ENCODE measurements at regions not wholly inside any gene's neighbourhood (a gene's known extent, or its start where the extent isn't known, plus 50 kb on each side); places are given as distances from the start of the nearest gene placed in this dataset.
"Not testable (repeated sequence)": the region's sequence is repeated elsewhere in the genome, so short reads cannot be mapped to it uniquely, and the experiment has no call there.

DNA sequence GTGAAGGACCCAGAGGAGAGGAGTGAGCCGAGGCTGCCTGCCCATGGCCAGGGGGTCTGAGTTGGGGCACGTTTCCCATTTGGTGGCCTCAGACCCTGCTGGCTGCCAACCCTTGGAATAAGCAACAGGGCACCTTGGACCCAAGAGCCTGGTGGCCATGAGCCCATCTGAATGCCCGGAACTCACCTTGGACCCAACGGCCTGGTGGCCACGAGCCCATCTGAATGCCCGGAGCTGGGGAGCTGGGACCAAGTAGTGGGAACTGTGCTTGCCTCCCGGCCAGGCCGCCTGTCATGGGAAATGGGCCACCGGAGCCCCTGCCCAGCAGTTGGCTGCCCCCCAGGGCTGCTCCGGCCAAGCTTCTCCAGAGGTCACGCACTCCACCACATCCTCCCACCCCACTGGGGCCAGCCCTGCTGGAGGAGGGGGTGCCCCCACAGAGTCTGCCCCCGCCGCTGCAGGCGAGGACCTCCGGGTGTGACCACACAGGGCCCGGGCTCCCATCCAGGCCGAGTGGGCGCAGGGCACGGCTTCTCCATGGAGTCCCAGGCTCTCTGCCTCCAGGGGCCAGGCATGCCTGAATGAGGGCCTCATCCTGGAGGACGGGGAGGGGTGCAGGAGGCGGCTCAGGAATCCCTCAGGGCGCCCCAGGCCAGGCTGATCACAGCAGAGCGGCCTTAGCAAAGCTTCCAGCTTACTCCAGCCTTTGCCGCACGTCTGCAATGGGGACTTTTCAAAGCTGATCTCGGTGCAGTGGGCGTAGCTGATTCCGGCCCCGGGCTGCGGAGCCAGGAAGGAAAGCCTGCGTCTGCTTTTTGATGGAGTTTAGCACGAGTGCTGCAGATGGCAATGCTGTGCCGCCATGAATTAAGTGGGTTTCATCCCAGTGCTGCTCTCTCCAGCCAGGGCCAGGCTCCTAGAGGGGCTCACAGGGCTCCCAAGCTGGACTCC lies 146.3 kb downstream of the LAT start:
- peak; percentile 38 for ATAC-seq
- not testable (repeated sequence) for H3K9me3 Mint-ChIP-seq, H3K27me3 Mint-ChIP-seq, H3K27ac Mint-ChIP-seq, H3K4me3 Mint-ChIP-seq, H3K4me1 Mint-ChIP-seq
- H3K36me3 Mint-ChIP-seq: peaks cover 26% of the 10 kb centered on the region

DNA sequence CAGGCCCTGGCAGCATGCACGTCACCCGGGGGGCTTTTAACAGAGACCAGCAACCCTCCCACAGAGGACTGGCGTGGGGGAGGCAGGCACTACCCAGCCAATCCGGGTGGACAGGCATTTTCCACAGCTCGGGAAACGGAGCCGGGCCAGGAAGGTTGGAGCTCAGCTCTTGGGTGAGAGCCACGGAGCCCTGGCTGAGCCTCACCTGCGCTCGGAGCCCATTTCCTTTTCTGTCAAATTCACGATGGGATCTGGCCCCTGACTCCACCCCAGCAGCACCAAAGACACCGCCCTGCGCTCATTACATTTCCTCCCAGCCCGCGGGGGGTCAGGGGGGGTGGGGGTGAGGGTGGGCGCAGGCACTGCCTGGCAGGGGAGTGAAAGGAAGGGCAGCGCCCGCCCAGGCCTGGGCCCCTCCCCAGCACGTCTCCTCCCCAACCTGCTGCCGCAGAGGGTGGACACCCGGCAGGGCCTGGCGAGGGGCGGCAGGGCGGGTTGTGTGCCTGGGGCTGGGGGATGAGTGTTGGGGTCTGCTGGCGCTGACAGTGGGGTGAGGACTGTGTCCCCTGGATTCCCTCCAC lies 145.4 kb downstream of the LAT start:
- not testable (repeated sequence) for H3K4me1 Mint-ChIP-seq, H3K9me3 Mint-ChIP-seq, ATAC-seq, H3K27me3 Mint-ChIP-seq, H3K4me3 Mint-ChIP-seq, H3K27ac Mint-ChIP-seq
- H3K36me3 Mint-ChIP-seq: peaks cover 27% of the 10 kb centered on the region

DNA sequence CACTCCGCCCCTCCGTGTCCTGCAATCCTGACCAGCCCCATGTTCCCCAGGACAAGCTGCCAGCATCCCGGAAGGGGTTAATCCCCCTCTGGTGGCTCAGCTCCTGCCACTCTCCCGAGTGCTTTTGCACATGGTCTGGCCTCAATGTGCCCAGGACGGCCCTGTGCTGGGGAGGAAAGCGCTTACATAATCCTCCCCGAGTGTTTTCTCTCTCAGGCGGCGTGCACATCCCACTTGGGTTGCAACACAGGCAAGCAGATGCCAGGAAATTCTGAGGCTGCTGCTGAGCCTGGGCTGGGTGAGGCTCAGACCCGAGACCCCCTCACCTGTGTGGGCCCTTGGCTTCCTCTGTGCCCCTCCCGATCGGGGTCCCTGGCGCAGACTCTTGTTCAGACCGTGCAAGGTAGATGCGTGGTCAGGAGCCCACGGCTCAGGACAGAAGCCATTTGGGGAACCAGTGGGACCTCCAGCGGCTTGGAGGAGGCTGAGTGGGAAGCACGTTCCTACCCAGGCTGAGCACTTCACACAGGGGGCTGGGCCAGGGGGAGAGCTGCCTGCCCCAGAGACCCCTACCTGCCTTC lies 144.7 kb downstream of the LAT start:
- not testable (repeated sequence) for H3K4me3 Mint-ChIP-seq, H3K4me1 Mint-ChIP-seq, H3K27ac Mint-ChIP-seq, H3K9me3 Mint-ChIP-seq, H3K27me3 Mint-ChIP-seq, ATAC-seq
- H3K36me3 Mint-ChIP-seq: peaks cover 25% of the 10 kb centered on the region

DNA sequence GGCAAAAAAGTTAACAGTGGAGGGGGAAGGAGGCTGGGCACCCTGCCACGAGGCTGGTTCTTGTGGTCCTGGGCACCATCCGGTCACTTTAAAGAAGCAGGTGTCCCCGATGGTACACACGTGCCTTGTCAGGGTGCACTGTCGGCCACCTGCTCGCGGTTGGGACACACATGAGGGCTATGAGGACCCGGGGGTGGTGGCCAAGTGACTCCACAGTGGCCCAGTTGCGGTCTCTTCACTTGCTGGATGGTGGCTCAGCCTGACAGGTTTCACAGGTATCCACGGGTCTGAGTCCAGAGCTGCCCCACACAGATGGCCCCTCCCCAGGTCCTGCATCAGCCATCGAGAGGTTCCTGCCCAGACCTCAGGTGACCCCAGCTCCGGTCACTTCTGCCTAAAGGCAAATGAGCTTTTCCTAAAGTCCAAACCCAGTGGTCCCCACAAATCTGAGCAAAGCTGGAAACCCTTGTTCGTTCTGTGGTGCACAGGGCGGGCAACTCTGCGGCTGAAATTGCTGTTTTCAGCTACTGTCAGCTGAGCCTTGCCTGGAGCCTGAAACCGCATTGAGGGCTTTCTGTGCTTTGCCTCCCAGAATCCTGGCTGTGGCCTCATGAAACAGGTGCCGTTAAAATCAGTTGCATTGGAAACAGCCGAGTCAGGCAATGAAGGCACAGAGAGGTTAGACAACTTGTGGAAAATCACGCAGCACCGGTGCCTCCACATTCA lies 144.0 kb downstream of the LAT start:
- H3K27me3 Mint-ChIP-seq, ATAC-seq: not testable (repeated sequence)
- peaks cover 22% of the 10 kb centered on the region for H3K36me3 Mint-ChIP-seq

DNA sequence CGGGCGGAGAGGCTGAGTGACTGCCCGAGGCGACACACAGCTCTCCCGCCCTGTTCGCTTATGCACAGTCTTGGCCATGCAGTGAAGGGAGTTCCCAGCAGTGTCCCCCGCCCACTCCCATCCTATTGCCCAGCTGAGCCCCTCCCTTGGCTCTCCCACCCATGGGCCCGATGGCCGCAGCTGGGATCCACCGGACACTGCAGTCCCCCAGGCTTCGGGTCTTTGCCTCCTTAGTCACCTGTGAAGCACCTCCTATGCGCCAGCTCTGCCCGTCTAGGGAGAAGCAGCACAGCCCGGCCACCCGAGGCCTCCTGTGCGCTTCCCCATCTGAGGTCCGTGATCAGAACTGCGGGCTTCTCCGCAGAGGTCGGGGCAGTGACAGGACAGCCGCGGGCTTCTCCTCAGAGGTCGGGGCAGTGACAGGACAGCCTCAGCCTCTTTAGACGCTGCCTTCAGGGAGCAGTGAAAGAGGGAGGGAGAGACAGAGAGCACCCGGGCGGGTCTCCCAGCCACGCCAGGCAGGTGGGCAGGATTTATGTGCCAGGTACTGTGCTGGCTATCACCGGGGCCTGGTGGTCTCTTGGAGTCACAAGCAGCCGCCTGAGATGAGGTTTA lies 143.1 kb downstream of the LAT start:
- H3K9me3 Mint-ChIP-seq, H3K27ac Mint-ChIP-seq, ATAC-seq, H3K4me3 Mint-ChIP-seq, H3K4me1 Mint-ChIP-seq, H3K27me3 Mint-ChIP-seq: not testable (repeated sequence)
- peaks cover 22% of the 10 kb centered on the region for H3K36me3 Mint-ChIP-seq

More for the DNA sequence above, 144.0 kb downstream of the LAT start:
- not testable (repeated sequence) for H3K27ac Mint-ChIP-seq, H3K4me3 Mint-ChIP-seq, H3K4me1 Mint-ChIP-seq, H3K9me3 Mint-ChIP-seq

DNA sequence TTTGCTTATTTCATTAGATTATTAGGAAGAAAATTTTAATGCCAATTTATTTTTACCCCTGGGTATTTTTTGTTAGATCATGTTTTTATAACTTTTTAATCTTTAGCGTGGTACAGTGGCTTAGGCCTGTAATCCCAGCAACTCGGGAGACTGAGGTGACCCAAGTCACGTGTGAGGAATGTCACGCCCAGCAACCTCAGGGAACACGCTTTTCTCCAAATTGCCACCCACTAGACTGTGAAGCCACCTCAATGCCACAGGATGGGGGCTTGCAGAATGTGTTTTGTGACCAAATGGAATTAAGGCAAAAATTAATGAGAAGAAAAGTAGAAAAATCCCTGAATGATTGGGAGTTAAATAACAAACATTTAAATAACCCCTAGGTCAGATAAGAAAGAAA lies 141.8 kb downstream of the LAT start:
- no peak for ATAC-seq
- Mint-ChIP-seq H3K9me3 (no peaks in the 10 kb centered on the region), H3K36me3 (peaks cover 30% of the 10 kb centered on the region), H3K4me1 (no peaks in the 10 kb centered on the region), H3K27me3 (no peaks in the 10 kb centered on the region), H3K27ac (no peak overlapping the region), H3K4me3 (no peak overlapping the region)

DNA sequence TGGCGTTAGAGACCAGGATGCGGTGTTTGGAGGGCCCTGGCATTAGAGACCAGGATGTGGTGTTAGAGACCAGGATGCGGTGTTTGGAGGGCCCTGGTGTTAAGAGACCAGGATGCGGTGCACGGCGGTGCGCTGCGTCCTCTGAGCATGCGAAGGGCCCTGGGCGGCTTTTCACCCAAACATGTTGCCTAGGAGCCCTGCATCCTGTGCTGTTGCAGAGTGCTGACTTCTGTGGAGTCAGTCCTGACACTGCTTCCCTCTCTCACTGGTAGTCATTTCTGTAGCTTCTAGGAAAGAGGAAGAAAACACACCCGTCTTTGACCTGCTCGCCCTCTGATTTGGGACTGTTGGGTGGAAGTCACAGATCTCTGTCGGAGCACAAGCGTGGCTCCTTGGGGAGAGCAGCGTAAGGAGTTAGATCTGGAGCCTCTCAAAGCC lies 141.2 kb downstream of the LAT start:
- Mint-ChIP-seq H3K27ac (no peak overlapping the region), H3K27me3 (no peaks in the 10 kb centered on the region), H3K36me3 (peaks cover 35% of the 10 kb centered on the region), H3K9me3 (no peaks in the 10 kb centered on the region), H3K4me3 (no peak overlapping the region), H3K4me1 (no peaks in the 10 kb centered on the region)
- ATAC-seq: no peak

DNA sequence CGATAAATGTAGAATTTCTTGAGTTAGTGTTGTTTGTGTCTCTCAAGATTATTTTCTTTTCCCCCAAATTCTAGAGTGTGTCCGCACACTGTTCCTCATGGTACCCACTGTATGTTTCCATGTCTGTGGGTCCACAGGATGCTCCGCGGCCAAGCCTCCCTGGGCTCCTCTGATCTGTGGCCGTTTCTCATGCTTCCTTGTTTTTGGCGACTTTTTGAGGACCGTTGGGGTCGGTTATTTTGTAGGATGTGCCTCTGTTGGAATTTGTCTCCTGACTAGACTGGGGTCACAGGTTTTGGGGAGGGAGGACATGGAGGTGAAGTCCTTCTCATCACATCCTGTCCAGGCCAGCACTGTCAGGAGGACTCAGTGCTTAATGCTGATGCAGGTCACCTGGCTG lies 140.0 kb downstream of the LAT start:
- H3K4me1 Mint-ChIP-seq: no peaks in the 10 kb centered on the region
- no peak for ATAC-seq
- no peak overlapping the region for H3K27ac Mint-ChIP-seq
- no peak overlapping the region for H3K4me3 Mint-ChIP-seq
- H3K9me3 Mint-ChIP-seq: no peaks in the 10 kb centered on the region
- no peaks in the 10 kb centered on the region for H3K27me3 Mint-ChIP-seq
- H3K36me3 Mint-ChIP-seq: peaks cover 36% of the 10 kb centered on the region

DNA sequence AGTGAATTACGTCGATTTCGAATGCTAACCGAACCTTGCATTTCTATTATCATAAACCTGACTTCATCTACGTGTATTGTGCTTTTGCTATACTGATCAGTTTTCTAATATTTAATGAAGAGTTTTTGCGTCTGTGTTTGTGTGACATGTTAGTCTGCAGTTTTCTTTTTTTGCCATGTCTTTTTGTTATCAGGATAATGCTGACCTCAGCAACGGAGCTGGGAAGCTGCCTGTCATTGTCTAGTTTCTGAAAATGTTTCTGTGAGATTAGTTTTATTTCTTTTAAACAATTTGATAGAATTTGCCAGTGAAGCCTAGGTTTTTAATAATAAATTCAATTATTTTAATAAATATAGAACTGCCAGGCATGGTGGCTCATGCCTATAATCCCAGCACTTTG lies 139.3 kb downstream of the LAT start:
- not testable (repeated sequence) for H3K4me1 Mint-ChIP-seq, H3K27ac Mint-ChIP-seq, H3K27me3 Mint-ChIP-seq, ATAC-seq, H3K9me3 Mint-ChIP-seq, H3K4me3 Mint-ChIP-seq
- H3K36me3 Mint-ChIP-seq: peaks cover 36% of the 10 kb centered on the region

DNA sequence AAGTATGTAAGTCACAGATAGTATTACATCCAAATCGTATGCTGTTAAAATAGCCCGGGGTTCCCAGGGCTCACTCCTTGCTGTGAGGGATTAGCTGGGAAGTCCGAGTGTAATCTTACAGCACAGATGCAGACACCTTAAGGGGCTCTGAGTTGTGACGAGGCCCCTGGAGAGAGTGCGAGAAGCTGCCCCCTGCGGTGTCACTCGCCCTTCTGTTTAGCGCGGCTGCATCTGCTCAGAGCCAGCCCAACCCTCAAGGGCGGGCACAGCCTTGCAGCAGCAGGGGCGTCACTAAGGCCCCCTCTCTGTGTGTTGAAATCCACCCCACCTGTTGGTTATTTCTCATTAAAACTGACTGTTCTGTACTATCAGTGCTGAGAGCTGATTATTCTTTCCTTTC lies 135.8 kb downstream of the LAT start:
- not testable (repeated sequence) for H3K27me3 Mint-ChIP-seq, H3K9me3 Mint-ChIP-seq, H3K4me3 Mint-ChIP-seq, ATAC-seq, H3K27ac Mint-ChIP-seq
- H3K36me3 Mint-ChIP-seq: peaks cover 51% of the 10 kb centered on the region
- peaks cover 16% of the 10 kb centered on the region for H3K4me1 Mint-ChIP-seq

DNA sequence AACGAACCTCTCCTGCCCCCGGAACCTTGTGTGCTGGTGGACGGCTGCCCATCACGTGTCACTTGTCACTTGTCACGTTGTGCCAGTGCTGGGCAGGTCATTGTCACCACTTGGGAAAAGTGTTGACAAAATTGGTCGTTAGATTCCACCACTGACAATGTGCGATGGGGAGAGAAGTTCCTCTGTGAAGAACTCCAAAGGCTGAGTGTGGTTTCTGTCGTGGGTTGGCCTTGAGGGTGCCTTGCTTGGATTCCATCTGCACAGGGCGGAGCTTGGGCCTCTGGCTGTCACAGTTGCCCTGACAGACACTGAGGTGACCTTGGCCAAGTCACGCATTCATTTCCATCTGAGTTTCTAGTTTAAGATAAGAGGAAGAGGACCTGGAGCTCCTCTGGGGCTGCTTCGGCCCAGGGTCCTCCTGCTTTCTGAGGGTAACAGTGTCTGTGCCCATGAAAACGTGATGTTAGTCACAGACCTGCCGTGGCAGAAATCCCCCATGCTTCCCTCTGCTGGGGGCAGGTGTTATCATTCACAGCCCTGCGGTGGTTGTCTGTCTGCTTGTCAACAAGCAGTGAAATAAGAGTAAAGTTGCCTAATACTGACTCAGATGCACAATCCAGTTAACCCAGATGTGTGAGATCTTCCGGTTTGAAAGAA lies 133.6 kb downstream of the LAT start:
- not testable (repeated sequence) for H3K9me3 Mint-ChIP-seq, H3K4me3 Mint-ChIP-seq, H3K27ac Mint-ChIP-seq, H3K27me3 Mint-ChIP-seq, ATAC-seq
- Mint-ChIP-seq H3K4me1 (peaks cover 32% of the 10 kb centered on the region), H3K36me3 (peaks cover 54% of the 10 kb centered on the region)

DNA sequence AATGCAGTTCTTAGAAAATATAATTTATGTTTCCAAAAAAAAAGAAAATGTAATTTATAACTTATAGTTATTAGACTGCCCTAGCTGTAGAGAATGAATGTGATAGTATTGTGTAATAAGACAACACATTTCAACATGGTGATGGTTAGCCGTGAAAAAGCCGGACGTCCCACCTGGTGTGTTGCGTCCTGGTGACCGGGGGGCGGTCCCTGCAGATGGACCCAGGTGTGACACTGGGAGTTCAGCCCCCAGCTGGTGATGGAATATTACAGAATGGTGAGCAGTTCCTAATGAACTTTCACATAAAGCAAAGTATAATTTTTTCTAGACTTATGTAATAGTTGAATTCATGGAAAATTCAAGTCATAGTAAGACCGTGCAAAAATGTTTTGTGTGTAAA lies 132.8 kb downstream of the LAT start:
- no peak overlapping the region for H3K4me3 Mint-ChIP-seq
- H3K36me3 Mint-ChIP-seq: peaks cover 51% of the 10 kb centered on the region

DNA sequence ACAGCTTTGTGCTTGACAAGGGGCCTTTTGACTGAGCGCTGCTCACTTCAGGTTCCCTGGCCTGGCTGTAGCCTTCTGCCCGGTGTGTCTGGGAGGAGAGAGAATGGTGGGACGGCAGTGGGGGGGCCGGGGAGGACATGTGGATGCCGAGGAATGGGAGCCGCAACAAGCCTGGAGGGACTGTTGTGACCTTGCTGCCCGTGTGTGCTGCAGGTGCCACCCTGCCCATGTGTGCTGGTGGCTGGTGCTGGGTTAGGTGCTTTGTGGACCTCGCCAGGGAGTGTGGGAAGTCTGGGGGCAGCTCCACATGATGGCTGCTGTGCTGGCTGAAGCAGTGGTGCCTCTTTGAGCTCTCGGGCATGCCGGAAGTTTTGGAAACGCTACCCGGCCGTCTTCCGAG lies 132.1 kb downstream of the LAT start:
- Mint-ChIP-seq H3K27ac (peak overlapping the region; percentile 78), H3K27me3 (no peaks in the 10 kb centered on the region), H3K9me3 (no peaks in the 10 kb centered on the region), H3K4me3 (no peak overlapping the region), H3K4me1 (peaks cover 32% of the 10 kb centered on the region), H3K36me3 (peaks cover 46% of the 10 kb centered on the region)
- ATAC-seq: no peak

More for the DNA sequence above, 132.8 kb downstream of the LAT start:
- no peak for ATAC-seq
- H3K27ac Mint-ChIP-seq: no peak overlapping the region
- H3K9me3 Mint-ChIP-seq: no peaks in the 10 kb centered on the region
- no peaks in the 10 kb centered on the region for H3K27me3 Mint-ChIP-seq
- H3K4me1 Mint-ChIP-seq: peaks cover 32% of the 10 kb centered on the region

DNA sequence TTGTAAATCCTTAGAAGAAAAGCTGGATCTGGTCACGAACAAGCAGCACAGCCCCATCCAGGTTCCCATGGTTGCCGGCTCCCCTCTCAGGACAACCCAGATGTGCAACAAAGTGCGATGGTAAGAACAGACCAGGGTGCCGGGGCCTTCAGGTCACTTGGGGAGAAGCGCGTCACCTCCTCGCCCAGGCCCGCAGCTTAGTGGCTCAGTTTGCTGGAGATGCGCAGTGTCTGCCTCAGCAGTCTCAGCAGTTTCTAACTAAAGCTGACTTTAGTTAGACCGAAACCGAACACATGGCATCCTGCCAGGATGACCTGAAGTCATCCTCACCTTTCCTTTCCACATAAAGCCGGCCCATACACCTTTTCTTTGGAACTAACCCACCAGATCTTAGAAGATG lies 131.4 kb downstream of the LAT start:
- H3K4me3 Mint-ChIP-seq, ATAC-seq, H3K9me3 Mint-ChIP-seq, H3K27me3 Mint-ChIP-seq: not testable (repeated sequence)
- peaks cover 50% of the 10 kb centered on the region for H3K36me3 Mint-ChIP-seq
- H3K4me1 Mint-ChIP-seq: peaks cover 32% of the 10 kb centered on the region
- peak overlapping the region; percentile 78 for H3K27ac Mint-ChIP-seq

DNA sequence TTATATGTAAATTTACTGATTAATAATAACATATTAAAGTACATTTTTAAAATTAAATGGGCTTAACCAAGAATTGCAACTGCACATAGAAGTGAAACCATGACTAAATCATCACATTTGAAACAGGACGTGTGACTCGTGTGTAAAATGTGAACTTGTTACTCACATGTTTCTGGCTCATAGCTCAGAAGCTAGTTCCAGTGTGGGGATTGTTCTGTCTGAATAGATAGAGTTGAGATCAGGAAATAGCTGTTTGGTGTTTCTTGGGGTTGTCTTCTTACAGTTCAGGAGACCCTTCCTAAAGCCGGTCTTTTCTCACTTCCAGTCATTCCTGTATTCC lies 130.9 kb downstream of the LAT start:
- H3K4me3 Mint-ChIP-seq, H3K27me3 Mint-ChIP-seq, H3K9me3 Mint-ChIP-seq: not testable (repeated sequence)
- Mint-ChIP-seq H3K36me3 (peaks cover 52% of the 10 kb centered on the region), H3K27ac (peak overlapping the region; percentile 78), H3K4me1 (peaks cover 32% of the 10 kb centered on the region)
- peak; percentile 75 for ATAC-seq
